ENCODE measurements at regions not wholly inside any gene's neighbourhood (a gene's known extent, or its start where the extent isn't known, plus 50 kb on each side); places are given as distances from the start of the nearest gene placed in this dataset.

DNA sequence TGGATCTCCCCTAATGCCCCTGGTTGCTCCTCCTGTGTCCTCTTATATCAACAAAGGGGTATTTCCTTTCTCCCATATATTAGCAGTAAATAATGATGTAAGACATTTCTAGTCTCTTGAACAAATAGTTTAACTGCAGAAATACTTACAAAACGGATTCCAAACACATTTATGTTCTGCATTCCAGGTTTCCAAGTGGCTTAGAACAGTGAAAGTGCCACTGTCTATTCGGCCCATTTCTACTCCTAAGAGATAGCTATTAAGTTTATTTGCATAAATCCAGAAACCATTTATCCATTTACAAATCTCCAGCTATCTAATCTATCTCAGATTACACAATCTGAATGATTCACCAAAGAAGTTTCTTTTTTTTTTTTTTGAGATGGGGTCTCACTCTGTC is 55.8 kb upstream of the FRMD4B start:
- TF ChIP-seq POLR2AphosphoS5 (IDR thresholded peaks at IDR 0.05; ENCODE audit: low read depth, low read length) (no peak), TAF1 (IDR thresholded peaks at IDR 0.05; ENCODE audit: borderline replicate concordance, low read depth, low read length) (no peak), POLR2A (IDR thresholded peaks at IDR 0.05; ENCODE audit: low read depth, low read length) (no peak)

All from GM12892 (cell line).